Naive thymus-derived CD8-positive, alpha-beta T cell (primary cell): ENCODE measurements at regions not wholly inside any gene's neighbourhood (a gene's known extent, or its start where the extent isn't known, plus 50 kb on each side); places are given as distances from the start of the nearest gene placed in this dataset.

Experiments used
- ATAC-seq, 2 donors: fragments of 150-1000 bp; cut with Tn5 transposase in 1 of 2; sonication (Bioruptor Pico), chemical (Tn5 transposase) in 1 of 2; 1 replicate in 1 of 2; 2 replicates in 1 of 2; pipeline ENCODE4 v1.10.0; 2021; ENCODE audit warnings: mild to moderate bottlenecking in 2 of 2, moderate library complexity in 2 of 2
- POLR2A ChIA-PET: fragments of 350-600 bp; sonication (Branson Sonifier 250); formaldehyde crosslinking; loops from one replicate; lab custom pipeline; 2021; ENCODE audit warnings: antibody characterized with exemption; lab: Charles Lee
- DNase-seq, 10 donors: peaks; one replicate each; pipeline versions ENCODE4 v3.0.0 to v3.0.0-alpha.2; 2020 to 2022
- H3K27ac Mint-ChIP-seq, 10 donors: one replicate each; pipeline ENCODE4 v1.8.0; 2020 to 2022; ENCODE audit warnings: mild to moderate bottlenecking in 10 of 10, mixed read lengths in 10 of 10, moderate library complexity in 4 of 10, inconsistent platforms in 1 of 10
- H3K27me3 Mint-ChIP-seq, 5 donors: one replicate each; pipeline ENCODE4 v1.8.0; 2021 to 2022; ENCODE audit warnings: mixed read lengths in 5 of 5
- H3K36me3 Mint-ChIP-seq, 3 donors: one replicate each; pipeline ENCODE4 v1.8.0; 2020 to 2022; ENCODE audit warnings: mixed read lengths in 3 of 3, mild to moderate bottlenecking in 2 of 3, inconsistent platforms in 1 of 3
- H3K4me1 Mint-ChIP-seq, 4 donors: one replicate each; pipeline ENCODE4 v1.8.0; 2021 to 2022; ENCODE audit warnings: mixed read lengths in 4 of 4
- H3K4me3 Mint-ChIP-seq, 10 donors: one replicate each; pipeline ENCODE4 v1.8.0; 2020 to 2022; ENCODE audit warnings: mild to moderate bottlenecking in 10 of 10, mixed read lengths in 10 of 10, moderate library complexity in 6 of 10, inconsistent platforms in 1 of 10
- H3K9me3 Mint-ChIP-seq, 9 donors: one replicate each; pipeline ENCODE4 v1.8.0; 2020 to 2022; ENCODE audit warnings: mixed read lengths in 9 of 9, mild to moderate bottlenecking in 3 of 9, inconsistent platforms in 1 of 9, moderate library complexity in 1 of 9

DNA sequence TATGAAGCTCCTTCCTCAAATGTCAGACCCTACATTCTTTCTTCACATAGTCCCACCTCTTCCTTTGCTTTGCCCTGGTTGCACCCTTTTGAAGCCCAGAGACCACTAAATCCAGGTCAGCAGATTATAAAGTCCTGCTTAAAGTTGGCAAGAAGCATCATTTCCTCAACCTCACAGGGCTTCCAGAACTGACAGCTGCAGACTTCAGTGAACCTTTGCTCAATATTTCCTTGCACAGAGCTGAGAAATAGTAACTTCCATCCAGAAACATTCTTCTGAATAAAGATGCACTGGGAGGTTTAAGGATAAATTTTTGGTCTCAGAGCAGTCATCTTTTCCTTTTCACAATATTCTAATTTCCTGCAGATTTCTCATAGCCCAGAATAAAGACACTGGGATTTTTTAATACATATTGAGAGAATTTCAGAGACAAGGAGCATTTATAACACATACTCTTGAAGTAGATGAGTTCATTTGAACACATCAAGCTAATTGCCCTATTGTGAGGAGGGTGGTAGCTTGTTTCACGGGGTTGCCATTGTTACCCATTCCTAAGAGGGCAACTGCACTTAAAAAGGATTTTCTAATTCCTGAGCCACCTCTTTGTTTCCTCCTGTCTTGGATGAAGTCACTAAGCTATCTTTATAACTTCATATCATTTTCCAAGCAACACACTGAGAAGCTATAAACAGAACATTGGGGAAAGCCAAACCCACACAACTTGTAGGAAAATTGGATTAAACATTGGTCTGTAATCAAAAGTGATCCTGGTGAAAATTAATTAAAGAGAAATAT, 150.2 kb upstream of the PLN start:
- DNase-seq = no peak
- Mint-ChIP-seq H3K36me3 (peaks cover 8 to 29% (median 14%) of the 10 kb centered on the region in 3 donors), H3K27ac (no peak overlapping the region), H3K9me3 (peaks cover 0 to 4% (median 0%) of the 10 kb centered on the region in 9 donors), H3K27me3 (no peaks in the 10 kb centered on the region), H3K4me3 (no peak overlapping the region), H3K4me1 (no peaks in the 10 kb centered on the region)
- POLR2A ChIA-PET = no interaction called here
- ATAC-seq = no peak

DNA sequence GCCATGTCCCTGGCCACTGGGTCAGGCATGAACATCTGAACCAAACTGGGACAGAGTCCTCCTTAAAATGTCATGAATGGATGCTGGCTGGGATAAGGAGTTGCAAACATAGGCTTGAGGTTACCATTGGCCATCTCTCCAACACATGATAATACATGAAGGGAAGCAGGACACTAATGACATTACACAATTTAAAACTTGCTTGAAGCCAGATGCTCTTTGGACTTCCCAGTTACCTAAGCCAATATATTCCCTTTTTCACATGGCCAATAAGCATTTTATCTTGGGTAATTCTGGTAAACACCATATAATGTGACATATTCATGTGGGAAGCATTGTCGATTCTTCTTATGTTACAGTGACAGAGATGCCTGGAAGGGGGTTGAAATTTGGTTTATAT, 148.0 kb upstream of the PLN start:
- H3K27ac Mint-ChIP-seq = no peak overlapping the region
- H3K36me3 Mint-ChIP-seq = peaks cover 4 to 20% (median 9%) of the 10 kb centered on the region in 3 donors
- H3K9me3 Mint-ChIP-seq = no peaks in the 10 kb centered on the region
- no peak overlapping the region for H3K4me3 Mint-ChIP-seq
- no peaks in the 10 kb centered on the region for H3K27me3 Mint-ChIP-seq
- ATAC-seq (no peak), DNase-seq (no peak)
- no peaks in the 10 kb centered on the region for H3K4me1 Mint-ChIP-seq
- POLR2A ChIA-PET = no interaction called here

DNA sequence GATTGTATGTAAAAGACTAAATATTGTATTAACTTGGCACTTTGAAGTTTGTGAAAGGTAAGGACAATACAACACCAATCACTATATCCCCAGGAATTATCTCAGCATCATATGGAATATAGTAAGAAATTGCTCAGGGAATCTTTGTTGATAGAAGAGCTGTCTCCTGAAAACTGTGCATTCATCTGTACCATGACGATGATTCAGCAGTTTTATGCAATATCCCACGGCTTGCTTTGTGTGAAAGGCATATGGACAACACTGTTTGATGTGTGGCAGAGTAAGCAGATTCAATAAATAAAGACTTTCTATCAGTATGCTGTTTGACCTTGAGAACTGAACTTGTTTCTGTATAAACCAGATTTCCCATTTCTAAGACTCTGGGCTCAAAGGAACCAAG, 147.5 kb upstream of the PLN start:
- DNase-seq (no peak), ATAC-seq (no peak)
- no peaks in the 10 kb centered on the region for H3K4me1 Mint-ChIP-seq
- no peaks in the 10 kb centered on the region for H3K27me3 Mint-ChIP-seq
- no peak overlapping the region for H3K27ac Mint-ChIP-seq
- H3K36me3 Mint-ChIP-seq = peaks cover 6 to 23% (median 12%) of the 10 kb centered on the region in 3 donors
- no peak overlapping the region for H3K4me3 Mint-ChIP-seq
- H3K9me3 Mint-ChIP-seq = no peaks in the 10 kb centered on the region
- POLR2A ChIA-PET = no interaction called here

DNA sequence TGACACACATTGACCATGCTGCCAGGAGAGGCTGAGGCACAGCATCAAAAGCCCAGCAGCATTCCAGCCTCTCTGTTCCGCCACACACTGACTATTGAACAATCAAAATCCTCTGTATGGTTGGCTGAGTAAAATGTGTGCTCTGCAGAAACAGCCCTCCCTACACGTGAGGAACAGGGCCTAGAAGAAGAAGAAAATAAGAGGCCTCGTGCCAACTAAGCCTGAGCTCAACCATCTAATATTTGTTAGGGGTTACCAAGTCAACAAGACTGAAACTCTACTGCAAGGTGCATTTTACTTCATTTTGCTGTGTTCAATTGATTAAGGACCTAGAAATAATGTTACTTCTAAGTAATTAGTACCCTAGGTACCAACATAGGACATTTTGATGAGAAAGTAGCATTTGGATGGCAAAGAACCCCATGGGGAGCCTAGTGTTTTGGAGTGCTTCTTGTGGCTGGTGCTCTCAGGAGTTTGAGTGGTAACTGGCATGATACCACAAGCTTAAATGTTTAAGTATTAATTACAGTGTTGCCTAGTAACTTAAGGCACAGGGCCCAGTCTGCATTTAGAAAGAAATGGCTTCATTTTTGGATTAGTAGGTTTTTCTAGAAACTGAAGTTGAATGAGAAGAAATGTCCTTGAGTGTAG, 146.6 kb upstream of the PLN start:
- peaks cover 0 to 3% (median 0%) of the 10 kb centered on the region in 9 donors for H3K9me3 Mint-ChIP-seq
- ATAC-seq (no peak), DNase-seq (no peak)
- H3K27me3 Mint-ChIP-seq = no peaks in the 10 kb centered on the region
- H3K4me1 Mint-ChIP-seq = no peaks in the 10 kb centered on the region
- no peak overlapping the region for H3K27ac Mint-ChIP-seq
- H3K4me3 Mint-ChIP-seq = no peak overlapping the region
- POLR2A ChIA-PET = no interaction called here
- H3K36me3 Mint-ChIP-seq = peaks cover 13 to 30% (median 21%) of the 10 kb centered on the region in 3 donors

DNA sequence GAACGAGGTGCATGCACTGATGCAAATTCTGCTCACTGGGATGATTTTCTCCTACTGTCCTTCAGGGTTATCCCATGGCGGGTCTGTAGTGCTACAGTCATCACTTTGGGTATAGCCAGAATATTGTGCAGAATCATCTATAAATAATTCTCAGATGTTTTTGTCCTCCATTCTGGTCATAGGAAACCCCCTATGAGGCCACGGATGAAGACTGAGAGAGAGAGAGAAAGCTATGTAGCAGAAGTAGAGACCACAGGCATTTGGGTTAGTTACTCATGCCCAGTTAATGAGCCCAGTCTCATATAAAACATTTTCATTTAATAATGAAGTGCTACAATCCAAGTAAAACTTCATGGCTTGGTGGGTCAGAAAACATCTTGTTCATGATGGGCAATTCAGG, 145.1 kb upstream of the PLN start:
- POLR2A ChIA-PET = no interaction called here
- no peak overlapping the region for H3K4me3 Mint-ChIP-seq
- DNase-seq = no peak
- H3K36me3 Mint-ChIP-seq = peaks cover 19 to 46% (median 21%) of the 10 kb centered on the region in 3 donors
- H3K27ac Mint-ChIP-seq = no peak overlapping the region
- peaks cover 0 to 3% (median 0%) of the 10 kb centered on the region in 9 donors for H3K9me3 Mint-ChIP-seq
- no peaks in the 10 kb centered on the region for H3K27me3 Mint-ChIP-seq
- H3K4me1 Mint-ChIP-seq = no peaks in the 10 kb centered on the region
- no peak for ATAC-seq

DNA sequence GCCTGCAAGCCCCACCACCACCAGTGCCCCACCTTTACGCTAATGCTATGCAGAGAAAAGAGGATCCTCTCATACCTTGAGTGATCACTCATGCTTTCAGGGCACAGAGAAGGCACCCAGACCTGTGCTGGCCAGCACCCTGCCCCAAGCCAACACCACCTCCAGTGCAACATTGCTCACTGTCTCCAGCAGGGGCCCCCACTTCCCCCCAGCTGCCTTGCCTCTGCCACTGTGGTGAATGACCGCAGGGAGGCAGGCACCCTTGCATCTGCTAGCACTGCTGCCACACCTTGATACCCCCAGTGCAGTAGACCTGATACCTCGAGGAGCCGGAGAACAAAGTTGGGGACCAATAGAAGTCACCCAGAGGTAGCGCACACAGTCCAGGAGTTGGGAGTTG, 139.2 kb upstream of the PLN start:
- Mint-ChIP-seq H3K36me3 (peaks cover 46 to 69% (median 48%) of the 10 kb centered on the region in 3 donors), H3K4me1 (no peaks in the 10 kb centered on the region), H3K27me3 (no peaks in the 10 kb centered on the region), H3K27ac (no peak overlapping the region), H3K9me3 (peaks cover 6 to 38% (median 20%) of the 10 kb centered on the region in 9 donors), H3K4me3 (no peak overlapping the region)
- no peak for DNase-seq
- ATAC-seq = no peak
- POLR2A ChIA-PET = no interaction called here

DNA sequence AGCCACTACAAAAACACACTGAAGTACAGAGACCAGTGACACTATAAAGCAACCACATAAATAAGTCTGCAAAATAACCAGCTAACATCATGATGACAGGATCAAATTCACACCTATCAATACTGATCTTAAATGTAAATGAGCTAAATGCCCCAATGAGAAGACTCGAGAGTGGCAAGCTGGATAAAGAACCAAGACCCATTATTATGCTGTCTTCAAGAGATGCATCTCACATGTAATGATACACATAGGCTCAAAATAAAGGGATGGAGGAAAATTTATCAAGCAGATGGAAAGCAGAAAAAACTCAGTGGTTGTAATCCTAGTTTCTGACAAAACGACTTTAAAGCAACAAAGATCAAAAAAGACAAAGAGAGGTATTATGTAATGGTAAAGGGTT, 138.1 kb upstream of the PLN start:
- H3K36me3 Mint-ChIP-seq = peaks cover 48 to 70% (median 48%) of the 10 kb centered on the region in 3 donors
- H3K4me3 Mint-ChIP-seq = no peak overlapping the region
- no peak overlapping the region for H3K27ac Mint-ChIP-seq
- DNase-seq = no peak
- no peaks in the 10 kb centered on the region for H3K4me1 Mint-ChIP-seq
- H3K27me3 Mint-ChIP-seq = no peaks in the 10 kb centered on the region
- no peak for ATAC-seq
- POLR2A ChIA-PET = no interaction called here
- peaks cover 6 to 38% (median 20%) of the 10 kb centered on the region in 9 donors for H3K9me3 Mint-ChIP-seq
